ENCODE measurements at regions not wholly inside any gene's neighbourhood (a gene's known extent, or its start where the extent isn't known, plus 50 kb on each side); places are given as distances from the start of the nearest gene placed in this dataset.

DNA sequence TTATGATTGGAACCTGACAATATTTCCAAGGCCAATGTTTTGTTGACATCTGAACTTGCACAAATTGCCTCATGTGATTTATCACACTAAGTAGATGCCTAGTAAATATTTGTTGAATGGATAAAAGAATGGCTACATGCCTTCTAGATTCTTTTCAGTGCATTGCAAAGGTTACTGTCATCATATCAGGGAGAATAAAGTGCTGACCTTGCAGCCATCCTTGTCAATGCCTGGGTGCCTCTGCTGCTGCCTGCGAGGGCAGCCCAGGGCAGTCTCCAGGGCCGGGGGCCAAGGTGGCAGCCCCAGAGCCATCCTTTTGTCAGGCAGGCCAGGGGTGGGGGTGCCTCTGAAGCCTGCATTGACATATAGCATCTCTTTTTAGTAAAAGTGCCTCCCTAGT, 325.6 kb upstream of the MTNR1B start (continued):
- TF ChIP-seq ZNF740 (CRISPR knock-in tag; IDR thresholded peaks at IDR 0.05) (no peak), ZNF740 (tag; IDR thresholded peaks at IDR 0.05) (no peak), HMG20A (CRISPR knock-in tag; conservative IDR thresholded peaks at IDR 0.05) (no peak), PHF21A (IDR thresholded peaks at IDR 0.05; ENCODE audit: borderline replicate concordance, low read depth) (no peak), ZBTB17 (CRISPR knock-in tag; IDR thresholded peaks at IDR 0.05) (no peak), FOXJ2 (tag; IDR thresholded peaks at IDR 0.05) (no peak), ZNF57 (CRISPR knock-in tag; IDR thresholded peaks at IDR 0.05) (no peak), MBD1 (CRISPR knock-in tag; IDR thresholded peaks at IDR 0.05) (no peak), SP1 (CRISPR knock-in tag; IDR thresholded peaks at IDR 0.05) (no peak), ZBTB34 (CRISPR knock-in tag; IDR thresholded peaks at IDR 0.05) (no peak)

All from K562 (cell line).